Esophagus muscularis mucosa (tissue), 4 donors: ENCODE measurements at regions not wholly inside any gene's neighbourhood (a gene's known extent, or its start where the extent isn't known, plus 50 kb on each side); places are given as distances from the start of the nearest gene placed in this dataset.
A peak's percentile ranks its signal among the peaks of the same experiment; 100 is the strongest.
"Not testable (repeated sequence)": the region's sequence is repeated elsewhere in the genome, so short reads cannot be mapped to it uniquely, and the experiment has no call there.

ENCODE experiments used
- DNase-seq: peaks from one replicate; pipeline ENCODE4 v3.0.0-alpha.2; 2017; ENCODE audit errors: extremely low spot score
- H3K27ac ChIP-seq, 4 donors: fragments of 200-600 bp; sonication (generic); replicated peaks in 1 of 4; 1 replicate in 3 of 4; 2 replicates in 1 of 4; pipeline ENCODE4 v1.5.1; 2016 to 2019; ENCODE audit warnings: mild to moderate bottlenecking in 1 of 4
- H3K27me3 ChIP-seq, 4 donors: fragments of 200-600 bp; sonication (generic); one replicate each; pipeline versions ENCODE4 v1.5.1 to v1.6.0; 2016 to 2019
- H3K36me3 ChIP-seq, 4 donors: fragments of 200-600 bp; sonication (generic); one replicate each; pipeline ENCODE4 v1.5.1; 2016 to 2019
- H3K4me1 ChIP-seq, 4 donors: fragments of 200-600 bp; sonication (generic); one replicate each; pipeline ENCODE4 v1.5.1; 2016 to 2019
- H3K4me3 ChIP-seq, 4 donors: fragments of 200-600 bp; sonication (generic); 1 replicate in 2 of 4; 2 replicates in 2 of 4; pipeline ENCODE4 v1.5.1; 2016 to 2019; ENCODE audit warnings: mild to moderate bottlenecking in 4 of 4, moderate library complexity in 1 of 4
- H3K9me3 ChIP-seq, 4 donors: fragments of 200-600 bp; sonication (generic); 1 replicate in 3 of 4; 2 replicates in 1 of 4; pipeline ENCODE4 v1.5.1; 2016 to 2019
- EP300 ChIP-seq: sonication (generic); formaldehyde crosslinking; IDR thresholded peaks from one replicate; pipeline ENCODE4 v1.6.1; 2017; ENCODE audit warnings: antibody characterized with exemption
- POLR2A ChIP-seq: fragments of 450-650 bp; IDR thresholded peaks from one replicate; pipeline ENCODE4 v1.6.1; 2017; ENCODE audit warnings: antibody characterized with exemption, moderate library complexity, mild to moderate bottlenecking, low read depth
- POLR2AphosphoS5 ChIP-seq, 2 donors: sonication (generic); formaldehyde crosslinking; IDR thresholded peaks; one replicate each; pipeline ENCODE4 v1.6.1; 2017; ENCODE audit warnings: antibody characterized with exemption in 2 of 2
- WGBS: methylation state at CpG from one replicate; pipeline ENCODE4 v1.1.5; 2018; 5-methylcytosine and 5-hydroxymethylcytosine counted together
- intact Hi-C: fragments of 100-400 bp; cut with DNase I; formaldehyde crosslinking; loops from one replicate; pipeline ENCODE4 v1.15.1; 2023
- TF ChIP-seq, protein P1 (sequence below), 3 experiments: fragments of 200-600 bp in 2 of 3; fragments of 450-650 bp in 1 of 3; sonication (generic) in 2 of 3; IDR thresholded peaks; one replicate each; pipeline ENCODE4 v1.5.1; 2017 to 2019; ENCODE audit warnings: antibody characterized with exemption in 3 of 3, mild to moderate bottlenecking in 2 of 3, moderate library complexity in 1 of 3

DNA sequence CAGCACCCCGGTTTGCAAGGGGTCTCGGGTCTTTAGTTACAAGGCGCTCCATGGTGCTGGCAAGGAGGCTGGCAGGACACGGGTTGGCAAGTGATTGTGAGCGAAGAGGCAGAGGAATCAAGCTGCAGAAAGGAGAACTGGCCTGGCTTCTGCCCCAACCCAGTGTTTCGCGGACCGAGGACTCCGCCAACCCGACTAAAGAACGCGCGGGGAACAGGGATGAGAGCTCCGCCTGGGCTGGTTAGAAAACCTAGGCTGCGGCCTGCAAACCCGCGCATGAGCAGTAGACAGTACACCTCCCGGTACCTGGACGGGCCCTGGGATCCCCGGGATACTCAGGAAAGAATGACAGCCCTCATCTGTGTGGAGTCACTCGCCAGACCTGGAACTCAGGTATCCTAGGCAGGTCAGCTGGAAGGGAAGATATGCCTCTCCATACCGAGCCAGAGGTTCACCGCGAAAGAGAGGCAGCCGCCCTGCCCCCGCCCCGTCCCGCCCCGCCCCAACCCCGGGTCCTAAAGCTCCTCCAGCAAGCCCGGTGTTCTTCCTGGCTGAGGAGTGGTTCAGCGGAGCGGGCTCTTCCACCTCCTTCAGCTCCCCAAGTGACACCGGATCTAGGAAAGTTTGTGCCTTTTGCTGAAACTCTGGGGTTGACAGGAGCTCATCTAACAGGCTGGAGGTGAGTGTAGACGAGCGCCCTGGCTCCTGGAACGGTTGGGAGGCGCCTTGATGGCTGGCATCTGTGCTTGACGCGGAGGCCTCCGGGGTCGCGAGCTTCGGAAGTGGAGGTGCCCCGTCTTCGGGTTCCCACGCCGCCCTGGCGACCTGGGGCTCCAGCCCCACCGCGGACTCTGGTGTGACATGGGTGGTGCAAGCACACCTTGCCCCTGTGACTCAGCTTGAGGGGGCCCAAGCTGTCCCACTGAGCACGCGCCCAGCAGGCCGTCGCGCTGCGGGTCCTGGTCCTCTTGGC is 1847.3 kb upstream of the DEFB115 start:
- Histone ChIP-seq H3K4me1 (peaks cover 0 to 28% (median 0%) of the 10 kb centered on the region in 4 donors), H3K27me3 (peaks cover 0 to 67% (median 0%) of the 10 kb centered on the region in 4 donors), H3K36me3 (no peaks in the 10 kb centered on the region), H3K4me3 (peak overlapping the region in 1 of 4 donors; percentile 44), H3K9me3 (peaks cover 0 to 7% (median 0%) of the 10 kb centered on the region in 4 donors), H3K27ac (no peak overlapping the region)
- intact Hi-C loops = no loop called here
- 43% methylated on average over 36 of the region's 57 CpGs for WGBS
- TF ChIP-seq POLR2A = no peak
- DNase-seq = no peak

DNA sequence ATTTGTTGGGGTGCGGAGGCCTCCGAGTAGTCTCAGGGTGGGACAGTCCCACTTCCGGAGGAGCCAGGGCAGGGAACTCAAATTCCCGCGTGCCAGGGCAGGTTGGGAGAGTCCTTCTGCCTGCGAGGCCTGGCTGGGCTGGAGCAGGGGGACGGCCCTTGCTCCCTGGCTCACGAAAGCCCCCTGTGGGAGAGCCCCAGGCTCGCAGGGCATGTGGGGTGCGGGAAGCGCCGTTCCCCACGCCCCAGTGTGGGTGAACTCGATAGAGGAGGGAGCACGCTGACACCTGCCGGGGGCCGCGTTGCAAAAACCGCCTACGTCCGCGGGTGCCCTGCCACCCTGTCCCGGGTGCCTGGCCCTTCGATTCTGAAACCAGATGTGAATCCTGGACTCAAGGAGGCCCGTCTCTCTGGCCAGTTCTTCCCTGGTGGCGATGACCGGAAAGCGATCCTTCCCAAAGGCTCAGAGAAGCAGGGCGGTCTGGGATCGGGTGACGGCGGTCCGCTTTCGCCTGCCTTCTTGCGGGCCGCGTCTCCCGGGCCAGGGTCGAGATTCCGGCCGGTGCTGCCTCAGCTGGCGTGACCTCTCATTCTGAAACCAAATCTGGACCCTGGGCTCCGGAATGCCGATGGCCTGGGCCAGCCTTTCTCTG is 1846.5 kb upstream of the DEFB115 start:
- Histone ChIP-seq H3K4me3 (peak overlapping the region in 1 of 4 donors; percentile 44), H3K36me3 (no peaks in the 10 kb centered on the region), H3K27me3 (peaks cover 0 to 63% (median 0%) of the 10 kb centered on the region in 4 donors), H3K4me1 (peaks cover 0 to 28% (median 0%) of the 10 kb centered on the region in 4 donors), H3K27ac (no peak overlapping the region), H3K9me3 (peaks cover 0 to 7% (median 0%) of the 10 kb centered on the region in 4 donors)
- 65% methylated on average over 21 of the region's 44 CpGs for WGBS
- intact Hi-C loops = no loop called here
- no peak for TF ChIP-seq POLR2A
- no peak for TF ChIP-seq POLR2AphosphoS5 (IDR thresholded peaks at IDR 0.05)
- TF ChIP-seq, protein P1, sequence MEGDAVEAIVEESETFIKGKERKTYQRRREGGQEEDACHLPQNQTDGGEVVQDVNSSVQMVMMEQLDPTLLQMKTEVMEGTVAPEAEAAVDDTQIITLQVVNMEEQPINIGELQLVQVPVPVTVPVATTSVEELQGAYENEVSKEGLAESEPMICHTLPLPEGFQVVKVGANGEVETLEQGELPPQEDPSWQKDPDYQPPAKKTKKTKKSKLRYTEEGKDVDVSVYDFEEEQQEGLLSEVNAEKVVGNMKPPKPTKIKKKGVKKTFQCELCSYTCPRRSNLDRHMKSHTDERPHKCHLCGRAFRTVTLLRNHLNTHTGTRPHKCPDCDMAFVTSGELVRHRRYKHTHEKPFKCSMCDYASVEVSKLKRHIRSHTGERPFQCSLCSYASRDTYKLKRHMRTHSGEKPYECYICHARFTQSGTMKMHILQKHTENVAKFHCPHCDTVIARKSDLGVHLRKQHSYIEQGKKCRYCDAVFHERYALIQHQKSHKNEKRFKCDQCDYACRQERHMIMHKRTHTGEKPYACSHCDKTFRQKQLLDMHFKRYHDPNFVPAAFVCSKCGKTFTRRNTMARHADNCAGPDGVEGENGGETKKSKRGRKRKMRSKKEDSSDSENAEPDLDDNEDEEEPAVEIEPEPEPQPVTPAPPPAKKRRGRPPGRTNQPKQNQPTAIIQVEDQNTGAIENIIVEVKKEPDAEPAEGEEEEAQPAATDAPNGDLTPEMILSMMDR (IDR thresholded peaks at IDR 0.05) = no peak
- no peak for TF ChIP-seq EP300
- no peak for DNase-seq

DNA sequence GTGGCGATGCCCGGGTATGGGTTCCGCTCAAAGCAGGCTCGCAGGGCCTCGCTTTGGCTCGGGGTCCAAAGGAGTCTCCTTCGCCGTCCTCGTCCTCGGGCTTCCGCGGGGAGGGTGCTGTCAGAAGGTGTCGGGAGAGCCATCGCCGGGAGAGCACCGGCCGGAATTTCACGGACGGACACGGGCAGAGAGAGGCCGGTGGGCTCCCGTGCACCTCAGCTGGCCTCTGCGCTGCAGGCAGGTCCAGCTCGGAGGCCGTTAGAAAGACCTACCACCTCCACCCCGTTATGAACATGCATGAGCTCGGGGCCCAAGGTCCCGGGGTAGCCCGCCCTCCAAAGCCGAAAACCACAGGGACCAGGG is 1846.0 kb upstream of the DEFB115 start:
- DNase-seq, H3K27ac ChIP-seq, H3K36me3 ChIP-seq, intact Hi-C loops, H3K9me3 ChIP-seq: not testable (repeated sequence)
- Histone ChIP-seq H3K27me3 (peaks cover 0 to 62% (median 0%) of the 10 kb centered on the region in 4 donors), H3K4me3 (peak overlapping the region in 1 of 4 donors; percentile 44), H3K4me1 (peaks cover 0 to 28% (median 0%) of the 10 kb centered on the region in 4 donors)
- 66% methylated on average over 25 of the region's 30 CpGs for WGBS

DNA sequence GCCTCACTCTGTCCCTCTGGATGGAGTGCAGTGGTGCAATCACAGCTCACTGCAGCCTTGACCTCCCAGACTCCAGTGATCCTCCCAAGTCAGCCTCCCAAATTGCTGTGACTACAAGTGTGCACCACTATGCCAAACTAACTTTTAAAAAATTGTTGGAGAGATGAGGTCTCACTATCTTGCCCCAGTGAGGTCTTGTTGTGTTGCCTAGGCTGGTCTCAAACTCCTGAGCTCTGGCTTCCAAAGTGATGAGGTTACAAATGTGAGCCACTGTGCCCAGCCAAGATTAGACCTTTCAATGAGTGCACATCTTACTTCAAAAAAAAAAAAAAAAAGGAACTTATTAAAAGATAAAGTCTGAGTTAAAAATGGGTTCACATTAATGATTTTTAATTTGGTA is 1838.1 kb upstream of the DEFB115 start:
- DNase-seq = no peak
- peaks cover 0 to 40% (median 0%) of the 10 kb centered on the region in 4 donors for H3K27me3 ChIP-seq
- intact Hi-C loops = no loop called here
- H3K36me3 ChIP-seq = no peaks in the 10 kb centered on the region
- no peaks in the 10 kb centered on the region for H3K4me1 ChIP-seq
- no peak overlapping the region for H3K27ac ChIP-seq
- H3K9me3 ChIP-seq = no peaks in the 10 kb centered on the region
- H3K4me3 ChIP-seq = no peak overlapping the region
- TF ChIP-seq POLR2AphosphoS5 (IDR thresholded peaks at IDR 0.05) = no peak
- TF ChIP-seq POLR2A = no peak

DNA sequence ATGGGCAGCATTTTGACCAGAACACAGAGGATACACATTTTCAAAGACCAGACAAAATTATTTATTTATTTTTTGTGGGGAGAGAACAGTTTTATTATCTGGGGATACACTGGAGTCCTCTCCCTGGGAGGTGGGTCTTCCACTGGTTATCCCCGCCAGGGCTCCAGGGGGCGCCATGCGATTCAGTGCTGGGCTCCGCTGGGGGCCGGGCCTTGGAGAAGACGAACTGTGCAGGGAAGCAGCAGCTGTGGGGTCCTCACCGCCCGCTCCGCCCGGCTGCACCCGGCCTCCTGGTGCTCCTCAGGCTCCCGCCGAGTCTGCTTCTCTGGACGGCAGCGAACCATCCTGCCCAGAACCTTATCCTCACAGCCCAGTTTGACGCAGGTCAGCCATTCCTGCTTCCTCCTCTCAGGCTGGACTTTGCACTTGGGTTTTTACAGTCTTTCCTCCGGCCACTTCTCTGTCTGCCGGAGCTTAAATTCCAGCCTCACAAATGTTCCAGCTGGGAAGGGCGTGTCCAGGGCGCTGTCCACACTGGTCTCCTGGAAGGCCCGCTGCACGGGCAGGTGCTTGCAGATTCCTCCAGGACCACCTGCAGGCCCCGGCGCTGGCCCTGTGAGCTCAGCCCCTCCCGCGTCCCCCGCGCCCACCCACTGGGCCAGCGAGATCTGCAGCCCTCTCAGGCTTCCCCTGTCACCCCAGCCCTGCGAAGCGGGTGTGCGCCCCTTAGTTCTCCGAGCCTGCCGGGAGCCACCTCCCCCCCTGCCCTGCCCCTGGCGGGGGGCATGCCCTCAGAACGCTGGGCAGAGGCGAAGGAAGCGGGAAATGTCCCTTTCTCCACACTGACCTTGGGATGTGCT is 1830.0 kb upstream of the DEFB115 start:
- WGBS = 43% methylated on average over 10 of the region's 38 CpGs
- no peak for TF ChIP-seq EP300
- no peak for TF ChIP-seq POLR2AphosphoS5 (IDR thresholded peaks at IDR 0.05)
- TF ChIP-seq POLR2A = no peak
- TF ChIP-seq, protein P1 (IDR thresholded peaks at IDR 0.05) = no peak
- Histone ChIP-seq H3K27me3 (peaks cover 0 to 64% (median 0%) of the 10 kb centered on the region in 4 donors), H3K4me3 (peak overlapping the region in 1 of 4 donors; percentile 20), H3K4me1 (peaks cover 0 to 9% (median 0%) of the 10 kb centered on the region in 4 donors), H3K9me3 (no peaks in the 10 kb centered on the region), H3K27ac (no peak overlapping the region), H3K36me3 (no peaks in the 10 kb centered on the region)
- intact Hi-C loops = no loop called here
- no peak for DNase-seq
